NCI-H2171 treated with DMSO at 0.1 percent for 48 hours (cell line): ENCODE measurements at regions not wholly inside any gene's neighbourhood (a gene's known extent, or its start where the extent isn't known, plus 50 kb on each side); places are given as distances from the start of the nearest gene placed in this dataset.
"Not testable (repeated sequence)": the region's sequence is repeated elsewhere in the genome, so short reads cannot be mapped to it uniquely, and the experiment has no call there.

Source experiments
- DNase-seq: peaks from one replicate; lab custom pipeline; 2025; lab: John Stamatoyannopoulos, UW

GRCh38 chr4:123537906-123538402 lies 141.4 kb downstream of the SPRY1 start:
- not testable (repeated sequence) for DNase-seq

GRCh38 chr4:123545667-123546572 lies 149.3 kb downstream of the SPRY1 start:
- DNase-seq, result no peak

- DNase-seq, result no peak
Observed at GRCh38 chr4:123546573-123547060, 150.0 kb downstream of the SPRY1 start.

GRCh38 chr4:123547216-123548165 lies 150.9 kb downstream of the SPRY1 start:
- DNase-seq, result peak; percentile 84

- no peak for DNase-seq
Observed at GRCh38 chr4:123553279-123553678, 156.7 kb downstream of the SPRY1 start.

- no peak for DNase-seq
Observed at GRCh38 chr4:123553733-123554637, 157.4 kb downstream of the SPRY1 start.

- DNase-seq, result no peak
Observed at GRCh38 chr4:123554801-123555232, 158.2 kb downstream of the SPRY1 start.

- no peak for DNase-seq
Observed at GRCh38 chr4:123555233-123555806, 158.7 kb downstream of the SPRY1 start.

- DNase-seq, result no peak
Observed at GRCh38 chr4:123555807-123556273, 159.2 kb downstream of the SPRY1 start.

- no peak for DNase-seq
Observed at GRCh38 chr4:123556526-123556925, 159.9 kb downstream of the SPRY1 start.

- no peak for DNase-seq
Observed at GRCh38 chr4:123557857-123558536, 161.4 kb downstream of the SPRY1 start.

- no peak for DNase-seq
Observed at GRCh38 chr4:123558865-123559264, 162.3 kb downstream of the SPRY1 start.

- no peak for DNase-seq
Observed at GRCh38 chr4:123559955-123560871, 163.6 kb downstream of the SPRY1 start.

GRCh38 chr4:123561525-123561924 lies 164.9 kb downstream of the SPRY1 start:
- no peak for DNase-seq

- DNase-seq, result no peak
Observed at GRCh38 chr4:123562994-123563750, 166.6 kb downstream of the SPRY1 start.

GRCh38 chr4:123564758-123565346 lies 168.3 kb downstream of the SPRY1 start:
- DNase-seq, result peak; percentile 53

- no peak for DNase-seq
Observed at GRCh38 chr4:123568936-123569335, 172.3 kb downstream of the SPRY1 start.

- no peak for DNase-seq
Observed at GRCh38 chr4:123569541-123569940, 172.9 kb downstream of the SPRY1 start.
